Astrocyte of the cerebellum (primary cell): ENCODE measurements at regions not wholly inside any gene's neighbourhood (a gene's known extent, or its start where the extent isn't known, plus 50 kb on each side); places are given as distances from the start of the nearest gene placed in this dataset.

Experiments
- DNase-seq: peaks from one replicate; pipeline ENCODE4 v3.0.0-alpha.2; 2011; ENCODE audit warnings: low read depth
- H3K4me3 ChIP-seq: 2 replicates; pipeline ENCODE4 v1.5.1; 2011; ENCODE audit warnings: mild to moderate bottlenecking, low read depth, low read length, moderate library complexity
- in situ Hi-C: cut with HindIII; loops from 2 replicates; pipeline ENCODE4 v1.10.0; 2017; ENCODE audit warnings: low sequenced_read_pairs
- TF ChIP-seq, protein P1 (sequence below): IDR thresholded peaks from 2 replicates; pipeline ENCODE4 v1.5.1; 2012; ENCODE audit warnings: low read length, low read depth, moderate library complexity, mild to moderate bottlenecking; ENCODE audit errors: missing control alignments

DNA sequence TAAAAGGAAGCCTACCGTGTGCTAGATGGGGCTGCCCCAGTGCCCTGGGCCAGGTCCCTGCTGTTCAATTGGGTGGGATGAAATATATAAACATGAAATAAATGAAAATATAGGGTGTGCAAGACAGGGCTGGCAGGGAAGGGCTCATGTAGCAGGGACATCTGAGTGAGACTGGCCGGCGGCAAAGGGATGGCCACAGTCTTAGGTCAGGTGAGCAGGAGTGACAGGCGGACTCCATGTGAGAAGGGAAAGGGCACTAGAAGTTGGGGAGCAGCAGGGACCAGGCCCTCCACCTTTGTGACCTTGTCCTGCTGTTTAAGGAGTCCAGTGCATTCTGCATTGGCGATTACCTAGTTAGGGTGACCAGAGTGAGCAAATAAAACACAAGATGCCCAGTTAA lies 207.6 kb upstream of the ZNF32 start:
- in situ Hi-C loops: no loop called here
- TF ChIP-seq, protein P1, sequence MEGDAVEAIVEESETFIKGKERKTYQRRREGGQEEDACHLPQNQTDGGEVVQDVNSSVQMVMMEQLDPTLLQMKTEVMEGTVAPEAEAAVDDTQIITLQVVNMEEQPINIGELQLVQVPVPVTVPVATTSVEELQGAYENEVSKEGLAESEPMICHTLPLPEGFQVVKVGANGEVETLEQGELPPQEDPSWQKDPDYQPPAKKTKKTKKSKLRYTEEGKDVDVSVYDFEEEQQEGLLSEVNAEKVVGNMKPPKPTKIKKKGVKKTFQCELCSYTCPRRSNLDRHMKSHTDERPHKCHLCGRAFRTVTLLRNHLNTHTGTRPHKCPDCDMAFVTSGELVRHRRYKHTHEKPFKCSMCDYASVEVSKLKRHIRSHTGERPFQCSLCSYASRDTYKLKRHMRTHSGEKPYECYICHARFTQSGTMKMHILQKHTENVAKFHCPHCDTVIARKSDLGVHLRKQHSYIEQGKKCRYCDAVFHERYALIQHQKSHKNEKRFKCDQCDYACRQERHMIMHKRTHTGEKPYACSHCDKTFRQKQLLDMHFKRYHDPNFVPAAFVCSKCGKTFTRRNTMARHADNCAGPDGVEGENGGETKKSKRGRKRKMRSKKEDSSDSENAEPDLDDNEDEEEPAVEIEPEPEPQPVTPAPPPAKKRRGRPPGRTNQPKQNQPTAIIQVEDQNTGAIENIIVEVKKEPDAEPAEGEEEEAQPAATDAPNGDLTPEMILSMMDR: no peak
- DNase-seq: no peak
- H3K4me3 ChIP-seq: no peak overlapping the region

DNA sequence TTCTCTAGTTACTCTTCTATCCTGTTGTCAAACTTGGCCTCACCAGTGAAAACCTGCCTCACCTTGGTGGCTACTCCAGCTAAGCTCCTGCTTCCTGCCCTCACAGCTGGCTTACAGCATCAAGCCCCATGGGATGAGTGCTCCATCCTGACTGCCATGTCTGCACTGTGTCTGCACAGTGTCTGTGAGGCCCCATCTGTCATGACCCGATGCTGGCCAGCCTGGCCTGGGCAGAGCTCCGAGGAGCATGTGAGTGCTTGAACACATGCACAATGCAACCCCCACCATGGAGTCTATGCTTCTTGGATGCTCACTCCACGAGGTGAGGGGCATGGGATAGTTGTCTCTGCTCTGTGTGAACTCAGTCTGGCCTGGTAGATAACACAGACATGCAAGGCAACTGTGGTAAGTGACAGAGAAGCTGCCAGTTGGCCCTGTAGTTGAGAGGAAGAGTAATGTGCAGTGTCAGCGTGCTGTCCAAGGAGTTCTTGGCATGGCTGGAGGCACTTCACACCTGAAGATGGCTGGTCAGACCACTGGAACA lies 207.1 kb upstream of the ZNF32 start:
- no peak overlapping the region for H3K4me3 ChIP-seq
- TF ChIP-seq, protein P1: no peak
- in situ Hi-C loops: no loop called here
- no peak for DNase-seq

DNA sequence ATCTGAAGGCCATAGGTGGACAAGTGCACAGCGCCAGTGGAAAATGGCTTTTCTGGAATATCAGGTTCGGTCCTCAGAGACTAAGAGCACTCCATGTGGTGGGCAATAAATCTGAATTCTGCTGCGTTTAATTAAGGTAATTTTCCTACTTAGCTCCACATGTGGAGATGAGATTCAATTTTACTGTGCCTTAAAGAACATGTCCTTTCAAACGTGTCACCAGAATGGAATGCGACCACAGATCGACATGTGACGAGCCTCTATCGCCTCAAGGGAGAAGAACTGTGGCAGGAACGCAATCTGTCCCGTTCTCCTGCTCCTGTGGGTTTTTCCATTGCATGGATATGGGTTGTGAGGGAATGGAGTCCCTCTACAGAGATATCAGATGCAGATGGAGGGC lies 205.3 kb upstream of the ZNF32 start:
- no peak overlapping the region for H3K4me3 ChIP-seq
- no peak for DNase-seq
- in situ Hi-C loops: no loop called here

DNA sequence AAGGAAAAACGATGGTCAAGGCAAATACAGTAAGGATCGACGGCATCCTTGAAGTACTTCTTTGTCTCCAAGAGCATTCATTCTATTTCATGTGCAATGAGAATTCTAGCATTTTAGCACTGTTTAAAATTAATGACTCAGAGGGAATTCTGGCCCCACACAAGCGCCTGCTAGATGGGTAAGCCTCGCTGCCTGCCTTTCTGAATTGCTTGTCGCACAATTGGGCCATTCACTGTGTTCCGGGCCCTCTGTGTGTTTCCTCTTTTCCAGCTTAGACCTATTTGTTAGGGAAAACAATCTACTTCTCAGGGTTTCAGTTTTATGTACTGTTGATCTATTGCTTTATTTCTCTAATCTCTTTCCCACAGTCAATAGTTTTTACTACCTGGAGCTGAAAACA lies 204.7 kb upstream of the ZNF32 start:
- TF ChIP-seq, protein P1: no peak
- no peak overlapping the region for H3K4me3 ChIP-seq
- DNase-seq: no peak
- in situ Hi-C loops: no loop called here

More for the DNA sequence above, 205.3 kb upstream of the ZNF32 start:
- TF ChIP-seq, protein P1: no peak

DNA sequence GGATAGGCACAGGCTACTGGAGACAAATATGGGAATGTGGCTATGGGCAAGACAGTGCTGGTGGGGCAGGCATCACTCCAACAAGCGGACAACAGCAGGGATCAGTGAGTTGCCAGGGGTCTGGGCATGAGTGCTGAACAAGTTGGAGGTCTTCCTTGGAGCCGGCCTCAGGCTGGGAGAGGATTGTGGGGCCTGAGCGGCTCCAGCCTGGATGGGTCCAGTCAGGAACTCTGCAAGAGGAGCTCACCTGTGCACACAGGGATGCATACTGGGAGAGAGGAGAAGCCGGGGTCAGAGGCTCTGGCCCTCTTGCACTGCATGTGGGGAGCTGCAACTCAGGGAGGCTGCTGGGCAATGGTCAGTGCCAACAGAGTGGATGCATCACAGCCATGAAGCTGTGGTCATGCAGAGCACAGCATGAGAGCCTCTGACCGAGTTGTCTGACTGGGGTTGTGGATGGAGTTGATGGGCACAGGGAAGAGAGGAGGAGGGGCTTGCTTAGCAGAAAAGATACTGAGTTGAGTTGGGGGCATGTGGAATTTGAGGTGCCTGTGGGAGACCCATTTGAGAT lies 204.0 kb upstream of the ZNF32 start:
- DNase-seq: no peak
- in situ Hi-C loops: no loop called here
- H3K4me3 ChIP-seq: no peak overlapping the region
- TF ChIP-seq, protein P1: no peak

DNA sequence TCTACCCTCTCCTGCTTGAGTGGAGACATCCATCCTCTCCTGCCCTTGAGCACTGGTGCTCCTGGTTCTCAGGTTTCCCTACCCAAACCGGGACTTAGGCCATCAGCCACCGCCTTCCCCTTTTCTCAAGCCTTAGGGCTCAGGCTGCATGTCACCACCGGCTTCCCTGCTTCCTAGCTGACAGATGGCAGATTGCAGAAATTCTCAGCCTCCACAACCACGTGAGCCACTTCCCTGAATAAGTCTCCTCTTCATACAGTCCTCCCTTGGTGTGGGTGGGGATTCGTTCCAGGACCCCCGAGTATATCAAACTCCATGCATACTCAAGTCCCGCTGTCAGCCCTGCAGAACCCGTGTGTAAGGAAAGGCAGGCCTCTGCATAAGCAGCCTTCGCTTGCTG lies 203.5 kb upstream of the ZNF32 start:
- DNase-seq: no peak
- TF ChIP-seq, protein P1: no peak
- no peak overlapping the region for H3K4me3 ChIP-seq
- in situ Hi-C loops: no loop called here
